ENCODE measurements at regions not wholly inside any gene's neighbourhood (a gene's known extent, or its start where the extent isn't known, plus 50 kb on each side); places are given as distances from the start of the nearest gene placed in this dataset.

DNA sequence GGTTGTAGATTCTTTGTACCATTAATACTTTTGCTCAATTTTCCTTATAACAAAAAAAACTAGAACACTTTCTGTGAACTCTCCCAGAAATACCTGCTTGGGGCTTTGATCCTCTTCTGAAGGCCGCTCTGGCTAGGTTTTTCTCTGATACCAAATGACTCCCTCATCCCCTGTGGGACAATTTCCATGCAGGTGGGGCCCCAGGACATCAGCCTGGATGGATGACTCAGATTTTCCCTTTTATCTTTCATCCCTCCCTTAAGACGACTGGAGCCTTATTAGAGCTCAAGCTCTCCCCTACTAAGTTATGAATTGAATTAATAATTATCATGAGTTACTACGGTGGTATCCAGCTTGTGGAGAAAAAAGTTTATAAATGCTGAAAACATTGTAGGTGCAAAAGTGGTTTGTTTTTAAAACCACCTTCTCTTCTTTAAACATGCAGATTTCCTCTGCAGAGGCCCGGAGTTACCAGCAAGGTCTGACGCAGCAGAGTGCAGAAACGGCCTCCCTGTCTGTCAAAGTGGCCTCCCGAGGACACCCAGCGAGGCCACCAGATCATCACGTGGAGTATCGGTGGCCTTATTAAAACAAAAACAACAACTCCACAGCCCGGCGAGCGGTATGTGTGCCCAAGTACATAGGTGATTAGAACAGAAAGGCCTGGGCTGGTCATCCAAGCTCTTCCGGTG, 50.8 kb upstream of the IRX4 start:
- Mint-ChIP-seq H3K9me3 (ENCODE audit: unreplicated experiment) (no peaks in the 10 kb centered on the region), H3K36me3 (ENCODE audit: unreplicated experiment) (no peaks in the 10 kb centered on the region), H3K4me3 (ENCODE audit: unreplicated experiment) (no peak overlapping the region), H3K27me3 (ENCODE audit: unreplicated experiment) (peaks cover 20% of the 10 kb centered on the region), H3K27ac (ENCODE audit: unreplicated experiment) (no peak overlapping the region), H3K4me1 (ENCODE audit: unreplicated experiment) (no peaks in the 10 kb centered on the region)
- peak; percentile 56 for DNase-seq (ENCODE audit: extremely low spot score, unreplicated experiment)
- TF ChIP-seq, protein P1, sequence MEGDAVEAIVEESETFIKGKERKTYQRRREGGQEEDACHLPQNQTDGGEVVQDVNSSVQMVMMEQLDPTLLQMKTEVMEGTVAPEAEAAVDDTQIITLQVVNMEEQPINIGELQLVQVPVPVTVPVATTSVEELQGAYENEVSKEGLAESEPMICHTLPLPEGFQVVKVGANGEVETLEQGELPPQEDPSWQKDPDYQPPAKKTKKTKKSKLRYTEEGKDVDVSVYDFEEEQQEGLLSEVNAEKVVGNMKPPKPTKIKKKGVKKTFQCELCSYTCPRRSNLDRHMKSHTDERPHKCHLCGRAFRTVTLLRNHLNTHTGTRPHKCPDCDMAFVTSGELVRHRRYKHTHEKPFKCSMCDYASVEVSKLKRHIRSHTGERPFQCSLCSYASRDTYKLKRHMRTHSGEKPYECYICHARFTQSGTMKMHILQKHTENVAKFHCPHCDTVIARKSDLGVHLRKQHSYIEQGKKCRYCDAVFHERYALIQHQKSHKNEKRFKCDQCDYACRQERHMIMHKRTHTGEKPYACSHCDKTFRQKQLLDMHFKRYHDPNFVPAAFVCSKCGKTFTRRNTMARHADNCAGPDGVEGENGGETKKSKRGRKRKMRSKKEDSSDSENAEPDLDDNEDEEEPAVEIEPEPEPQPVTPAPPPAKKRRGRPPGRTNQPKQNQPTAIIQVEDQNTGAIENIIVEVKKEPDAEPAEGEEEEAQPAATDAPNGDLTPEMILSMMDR (IDR thresholded peaks at IDR 0.05) = no peak
